ENCODE measurements at regions not wholly inside any gene's neighbourhood (a gene's known extent, or its start where the extent isn't known, plus 50 kb on each side); places are given as distances from the start of the nearest gene placed in this dataset.
"Not testable (repeated sequence)": the region's sequence is repeated elsewhere in the genome, so short reads cannot be mapped to it uniquely, and the experiment has no call there.

DNA sequence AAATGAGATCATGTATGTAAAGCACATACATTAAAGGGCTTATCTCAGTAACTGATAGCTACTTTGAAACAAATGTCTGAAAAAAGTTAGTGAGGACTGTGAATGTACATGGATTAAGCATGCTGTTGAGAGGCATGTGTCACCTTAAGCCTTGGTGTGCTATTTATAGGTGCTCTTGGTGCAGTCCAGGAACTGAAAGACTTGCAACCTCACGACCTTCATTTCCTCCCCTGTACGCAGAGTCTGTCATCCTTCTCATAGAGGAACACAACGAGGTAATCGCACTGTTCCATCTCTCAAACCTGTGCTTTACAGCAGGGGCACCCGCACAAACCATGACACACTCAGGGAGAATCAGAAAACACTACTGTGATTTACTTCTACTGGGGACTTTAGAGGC lies 65.6 kb downstream of the UFM1 start:
- Histone ChIP-seq H3K36me3 (ENCODE audit: insufficient read depth, low read length) (no peaks in the 10 kb centered on the region), H3K4me1 (ENCODE audit: insufficient read depth, low read length) (no peaks in the 10 kb centered on the region), H3K9me3 (ENCODE audit: control insufficient read depth, insufficient read depth, low read length) (no peaks in the 10 kb centered on the region; the same call in 1 of the 2 replicates), H3K9ac (ENCODE audit: low read depth, low read length) (no peak overlapping the region)

- no peaks in the 10 kb centered on the region for H3K4me1 ChIP-seq (ENCODE audit: insufficient read depth, low read length)
- H3K9me3 ChIP-seq (ENCODE audit: control insufficient read depth, insufficient read depth, low read length) = no peaks in the 10 kb centered on the region; the same call in 1 of the 2 replicates
- H3K9ac ChIP-seq (ENCODE audit: low read depth, low read length) = no peak overlapping the region
- H3K36me3 ChIP-seq (ENCODE audit: insufficient read depth, low read length) = no peaks in the 10 kb centered on the region
These were observed 67.6 kb downstream of the UFM1 start for GRCh38 chr13:38417241-38417640.

- H3K36me3 ChIP-seq (ENCODE audit: insufficient read depth, low read length) = no peaks in the 10 kb centered on the region
- no peaks in the 10 kb centered on the region; the same call in 1 of the 2 replicates for H3K9me3 ChIP-seq (ENCODE audit: control insufficient read depth, insufficient read depth, low read length)
- H3K9ac ChIP-seq (ENCODE audit: low read depth, low read length) = no peak overlapping the region
- H3K4me1 ChIP-seq (ENCODE audit: insufficient read depth, low read length) = no peaks in the 10 kb centered on the region
These were observed 68.1 kb downstream of the UFM1 start for GRCh38 chr13:38417727-38418126.

- Histone ChIP-seq H3K9me3 (ENCODE audit: control insufficient read depth, insufficient read depth, low read length) (no peaks in the 10 kb centered on the region; the same call in 1 of the 2 replicates), H3K9ac (ENCODE audit: low read depth, low read length) (no peak overlapping the region), H3K36me3 (ENCODE audit: insufficient read depth, low read length) (no peaks in the 10 kb centered on the region), H3K4me1 (ENCODE audit: insufficient read depth, low read length) (no peaks in the 10 kb centered on the region)
These were observed 68.6 kb downstream of the UFM1 start for GRCh38 chr13:38418286-38418685.

DNA sequence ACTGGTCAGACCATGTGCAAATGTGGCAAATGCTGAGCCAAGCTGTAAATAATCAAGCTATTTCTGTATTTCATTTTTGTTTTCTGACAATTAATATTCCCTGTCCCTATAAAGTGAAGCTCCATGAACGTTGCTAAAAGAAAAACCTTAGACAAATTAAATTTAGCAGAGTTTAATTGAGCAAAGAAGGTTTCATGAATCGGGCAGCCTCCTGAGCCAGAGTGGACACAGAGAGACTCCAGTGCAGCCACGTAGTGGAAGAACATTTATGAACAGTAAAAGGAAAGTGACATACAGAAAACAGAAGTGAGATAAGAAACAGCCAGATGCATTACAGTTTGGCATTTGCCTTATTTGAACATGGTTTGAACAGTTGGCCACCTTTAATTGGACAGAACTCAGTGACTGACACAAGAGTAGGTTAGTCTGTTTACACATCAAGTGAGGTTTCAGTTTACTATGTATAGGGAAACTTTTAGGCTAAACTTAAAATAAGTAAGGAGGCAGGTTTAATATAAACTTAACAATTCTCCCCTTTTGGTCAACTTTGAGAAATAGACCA lies 69.7 kb downstream of the UFM1 start:
- H3K9me3 ChIP-seq (ENCODE audit: control insufficient read depth, insufficient read depth, low read length) = no peaks in the 10 kb centered on the region; the same call in 1 of the 2 replicates
- H3K4me1 ChIP-seq (ENCODE audit: insufficient read depth, low read length) = no peaks in the 10 kb centered on the region

DNA sequence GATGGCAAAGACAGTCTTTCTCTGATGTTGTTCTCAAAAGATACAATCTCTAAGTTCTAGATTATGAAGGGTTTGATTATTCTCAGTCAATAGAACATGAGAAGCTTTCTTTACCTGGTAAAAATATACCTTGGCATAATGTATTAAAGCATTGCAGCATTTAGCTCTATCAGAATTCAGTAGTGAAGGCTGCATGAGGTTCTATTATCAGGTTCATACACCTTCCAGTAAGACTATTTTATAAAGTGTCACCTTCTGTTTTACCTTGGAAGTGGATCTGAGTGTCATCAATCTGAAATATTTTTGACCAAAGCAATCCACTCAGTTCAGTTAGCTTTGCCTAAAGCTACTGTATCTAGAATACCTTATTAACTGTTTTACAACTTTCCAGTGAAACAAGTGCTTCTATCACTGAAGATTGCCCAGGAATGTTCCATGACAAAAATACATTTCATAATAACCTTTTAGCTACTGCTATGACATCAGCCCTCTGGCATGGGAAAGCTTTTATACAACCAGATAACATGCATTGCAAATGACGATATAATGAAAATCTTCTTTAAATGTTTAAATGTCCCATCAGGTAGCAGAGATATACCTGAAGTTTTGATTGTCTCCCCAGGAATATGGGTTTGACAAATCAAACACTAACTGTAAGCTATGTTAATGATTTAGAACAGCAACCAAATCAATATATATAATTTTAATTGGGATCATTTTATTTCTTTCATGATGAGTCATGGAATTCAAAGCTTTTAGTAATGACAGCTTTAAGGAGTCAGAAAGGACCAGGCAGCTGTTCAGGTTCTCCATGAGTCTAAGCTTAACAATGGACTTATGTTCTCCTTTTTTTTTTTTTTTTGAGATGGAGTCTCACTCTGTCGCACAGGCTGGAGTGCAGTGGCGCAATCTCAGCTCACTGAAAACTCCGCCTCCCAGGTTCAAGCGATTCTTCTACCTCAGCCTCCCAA lies 72.2 kb downstream of the UFM1 start:
- Histone ChIP-seq H3K9me3 (ENCODE audit: control insufficient read depth, insufficient read depth, low read length) (no peaks in the 10 kb centered on the region; the same call in 1 of the 2 replicates), H3K9ac (ENCODE audit: low read depth, low read length) (no peak overlapping the region), H3K36me3 (ENCODE audit: insufficient read depth, low read length) (no peaks in the 10 kb centered on the region), H3K4me1 (ENCODE audit: insufficient read depth, low read length) (no peaks in the 10 kb centered on the region)

More for the DNA sequence above, 69.7 kb downstream of the UFM1 start:
- no peaks in the 10 kb centered on the region for H3K36me3 ChIP-seq (ENCODE audit: insufficient read depth, low read length)
- no peak overlapping the region for H3K9ac ChIP-seq (ENCODE audit: low read depth, low read length)

GRCh38 chr13:38429916-38430315 lies 80.3 kb downstream of the UFM1 start:
- H3K9me3 ChIP-seq (ENCODE audit: control insufficient read depth, insufficient read depth, low read length) = no peaks in the 10 kb centered on the region
- H3K9ac ChIP-seq (ENCODE audit: low read depth, low read length) = no peak overlapping the region
- H3K4me1 ChIP-seq (ENCODE audit: insufficient read depth, low read length) = no peaks in the 10 kb centered on the region
- no peaks in the 10 kb centered on the region for H3K36me3 ChIP-seq (ENCODE audit: insufficient read depth, low read length)

GRCh38 chr13:38430796-38431195 lies 81.1 kb downstream of the UFM1 start:
- Histone ChIP-seq H3K36me3 (ENCODE audit: insufficient read depth, low read length) (no peaks in the 10 kb centered on the region), H3K4me1 (ENCODE audit: insufficient read depth, low read length) (no peaks in the 10 kb centered on the region), H3K9me3 (ENCODE audit: control insufficient read depth, insufficient read depth, low read length) (no peaks in the 10 kb centered on the region), H3K9ac (ENCODE audit: low read depth, low read length) (no peak overlapping the region)

DNA sequence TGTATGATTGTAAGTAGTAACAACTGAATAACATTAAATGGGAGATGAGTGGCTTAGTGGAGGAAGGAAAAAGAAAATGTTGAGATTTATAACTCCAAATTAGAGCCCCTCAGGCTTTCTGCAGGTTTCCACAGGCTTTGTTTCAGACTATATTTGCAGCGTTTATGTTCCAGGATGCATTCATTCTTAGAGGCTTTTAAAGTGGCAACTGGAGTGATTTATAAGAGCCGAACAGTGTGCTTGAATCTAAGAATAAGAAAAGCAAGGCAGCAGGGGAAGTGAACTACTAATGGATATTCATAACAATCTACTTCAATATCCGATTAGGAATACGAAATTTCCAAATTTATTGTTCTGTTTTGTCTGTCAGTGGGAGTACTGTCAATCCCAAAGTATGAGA lies 91.0 kb downstream of the UFM1 start:
- Histone ChIP-seq H3K9me3 (ENCODE audit: control insufficient read depth, insufficient read depth, low read length) (no peaks in the 10 kb centered on the region), H3K4me1 (ENCODE audit: insufficient read depth, low read length) (no peaks in the 10 kb centered on the region), H3K9ac (ENCODE audit: low read depth, low read length) (no peak overlapping the region), H3K36me3 (ENCODE audit: insufficient read depth, low read length) (no peaks in the 10 kb centered on the region)

- Histone ChIP-seq H3K9me3 (ENCODE audit: control insufficient read depth, insufficient read depth, low read length) (no peaks in the 10 kb centered on the region), H3K4me1 (ENCODE audit: insufficient read depth, low read length) (no peaks in the 10 kb centered on the region), H3K36me3 (ENCODE audit: insufficient read depth, low read length) (no peaks in the 10 kb centered on the region), H3K9ac (ENCODE audit: low read depth, low read length) (no peak overlapping the region)
These were observed 95.3 kb downstream of the UFM1 start for GRCh38 chr13:38444904-38445303.

GRCh38 chr13:38452656-38453055 lies 103.0 kb downstream of the UFM1 start:
- H3K36me3 ChIP-seq (ENCODE audit: insufficient read depth, low read length) = no peaks in the 10 kb centered on the region
- no peak overlapping the region for H3K9ac ChIP-seq (ENCODE audit: low read depth, low read length)
- H3K4me1 ChIP-seq (ENCODE audit: insufficient read depth, low read length) = no peaks in the 10 kb centered on the region
- H3K9me3 ChIP-seq (ENCODE audit: control insufficient read depth, insufficient read depth, low read length) = no peaks in the 10 kb centered on the region

GRCh38 chr13:38462605-38463004 lies 113.0 kb downstream of the UFM1 start:
- Histone ChIP-seq H3K36me3 (ENCODE audit: insufficient read depth, low read length) (no peaks in the 10 kb centered on the region), H3K9ac (ENCODE audit: low read depth, low read length) (no peak overlapping the region), H3K4me1 (ENCODE audit: insufficient read depth, low read length) (no peaks in the 10 kb centered on the region), H3K9me3 (ENCODE audit: control insufficient read depth, insufficient read depth, low read length) (peaks cover 4% of the 10 kb centered on the region; the same call in 1 of the 2 replicates)

DNA sequence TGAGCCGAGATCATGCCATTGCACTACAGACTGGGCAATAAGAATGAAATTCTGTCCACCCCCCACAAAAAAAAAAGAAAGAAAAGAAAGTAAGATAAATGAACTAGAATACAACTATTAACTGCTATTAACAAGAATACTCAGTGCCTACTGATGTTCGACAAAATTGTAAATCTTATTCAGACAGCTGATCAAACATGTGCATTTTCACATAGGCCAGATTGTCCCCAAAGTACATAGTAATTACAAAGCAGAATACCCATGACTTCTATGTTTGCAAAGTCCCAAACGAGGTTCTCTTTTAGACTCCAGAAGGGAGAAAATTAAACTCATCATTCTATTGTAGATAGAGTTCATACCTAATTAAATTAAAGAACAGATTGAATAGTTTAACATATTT lies 113.4 kb downstream of the UFM1 start:
- H3K4me1 ChIP-seq (ENCODE audit: insufficient read depth, low read length) = no peaks in the 10 kb centered on the region
- H3K9ac ChIP-seq (ENCODE audit: low read depth, low read length) = no peak overlapping the region
- H3K9me3 ChIP-seq (ENCODE audit: control insufficient read depth, insufficient read depth, low read length) = peaks cover 4% of the 10 kb centered on the region; the same call in 1 of the 2 replicates
- no peaks in the 10 kb centered on the region for H3K36me3 ChIP-seq (ENCODE audit: insufficient read depth, low read length)

DNA sequence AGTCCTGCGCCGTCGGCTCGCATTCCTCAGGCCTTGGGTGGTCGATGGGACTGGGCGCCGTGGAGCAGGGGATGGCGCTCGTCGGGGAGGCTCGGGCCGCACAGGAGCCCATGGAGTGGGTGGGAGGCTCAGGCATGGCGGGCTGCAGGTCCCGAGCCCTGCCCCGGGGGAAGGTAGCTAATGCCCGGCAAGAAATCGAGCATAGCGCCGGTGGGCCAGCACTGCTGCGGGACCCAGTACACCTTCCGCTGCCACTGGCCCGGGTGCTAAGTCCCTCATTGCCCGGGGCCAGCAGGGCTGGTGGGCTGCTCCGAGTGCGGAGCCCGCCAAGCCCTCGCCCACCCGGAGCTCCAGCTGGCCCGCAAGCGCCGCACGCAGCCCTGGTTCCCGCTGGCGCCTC lies 122.8 kb downstream of the UFM1 start:
- not testable (repeated sequence) for H3K9ac ChIP-seq (ENCODE audit: low read depth, low read length); H3K4me1 ChIP-seq (ENCODE audit: insufficient read depth, low read length); H3K9me3 ChIP-seq (ENCODE audit: control insufficient read depth, insufficient read depth, low read length); H3K36me3 ChIP-seq (ENCODE audit: insufficient read depth, low read length)

DNA sequence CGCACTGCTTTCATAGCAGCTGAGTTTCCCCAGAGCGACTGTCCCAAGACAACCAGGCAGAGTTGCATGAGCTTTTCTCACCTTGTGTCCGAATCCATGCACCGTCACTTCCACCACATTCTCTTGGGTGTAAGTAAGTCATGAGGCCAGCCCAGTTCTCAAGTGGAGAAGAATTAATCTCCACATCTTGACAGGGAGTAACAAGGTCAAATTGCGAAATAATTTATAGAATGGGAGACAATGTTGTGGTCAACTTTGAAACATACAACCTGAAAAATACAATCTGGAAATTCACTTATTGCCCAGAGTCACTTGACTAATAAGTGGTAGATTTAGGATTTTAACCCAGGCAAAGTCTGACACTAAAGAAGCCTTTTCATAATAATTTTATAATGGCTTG lies 123.7 kb downstream of the UFM1 start:
- Histone ChIP-seq H3K4me1 (ENCODE audit: insufficient read depth, low read length) (no peaks in the 10 kb centered on the region), H3K36me3 (ENCODE audit: insufficient read depth, low read length) (no peaks in the 10 kb centered on the region), H3K9ac (ENCODE audit: low read depth, low read length) (no peak overlapping the region), H3K9me3 (ENCODE audit: control insufficient read depth, insufficient read depth, low read length) (no peaks in the 10 kb centered on the region)

Measured in ES-I3 (cell line).